GM10266 (cell line): ENCODE measurements at regions not wholly inside any gene's neighbourhood (a gene's known extent, or its start where the extent isn't known, plus 50 kb on each side); places are given as distances from the start of the nearest gene placed in this dataset.

Source experiments
- DNase-seq: peaks from one replicate; pipeline ENCODE4 v3.0.0; 2012; ENCODE audit errors: extremely low spot score
- TF ChIP-seq, protein P1 (sequence below): IDR thresholded peaks from 2 replicates; pipeline ENCODE4 v1.5.1; 2012; ENCODE audit warnings: mild to moderate bottlenecking, low read depth; ENCODE audit not compliant: control insufficient read depth, insufficient read depth; ENCODE audit errors: missing control alignments

DNA sequence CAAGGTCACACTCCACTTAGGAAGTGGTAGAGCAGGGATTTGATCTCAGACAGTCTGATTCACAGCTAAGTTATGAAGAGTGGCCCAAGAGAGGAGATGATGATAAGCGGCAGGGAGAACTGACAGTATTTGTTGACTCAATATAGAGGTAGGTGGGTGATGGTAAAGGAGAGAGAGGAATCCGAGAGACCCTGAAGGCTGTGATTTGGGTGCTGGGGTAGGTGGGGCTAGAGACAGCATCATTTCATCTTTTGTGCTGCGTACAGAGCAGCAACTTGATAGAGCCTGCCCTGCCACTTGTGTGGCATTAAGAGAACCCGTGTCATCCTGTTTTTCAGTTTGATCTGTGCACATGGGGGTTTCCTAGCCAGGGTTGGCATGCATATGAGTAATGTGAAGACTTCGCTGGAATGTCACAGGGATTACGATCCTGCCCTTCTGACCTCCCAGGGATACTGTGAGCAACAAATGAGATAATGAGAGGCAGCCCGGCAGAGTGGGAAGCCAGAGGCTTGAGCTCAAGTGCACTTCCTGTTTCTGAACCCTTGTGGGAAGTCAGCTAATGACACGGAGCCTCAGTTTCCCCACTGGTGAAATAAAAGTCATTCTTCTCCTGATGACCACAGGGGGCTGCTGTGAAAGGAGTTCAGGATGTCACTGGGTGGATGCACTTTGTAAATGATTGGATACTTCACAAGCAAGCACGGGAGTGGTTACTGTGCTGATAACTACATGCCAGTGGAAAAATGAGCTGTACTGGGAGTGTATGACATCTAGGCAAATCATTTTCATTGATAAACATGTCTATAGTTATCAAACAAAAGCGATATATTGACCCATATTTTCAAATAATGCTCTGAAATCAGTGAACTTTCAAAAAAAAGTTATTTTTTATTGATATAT, 59.5 kb upstream of the IGF1 start:
- DNase-seq, result no peak
- TF ChIP-seq, protein P1, sequence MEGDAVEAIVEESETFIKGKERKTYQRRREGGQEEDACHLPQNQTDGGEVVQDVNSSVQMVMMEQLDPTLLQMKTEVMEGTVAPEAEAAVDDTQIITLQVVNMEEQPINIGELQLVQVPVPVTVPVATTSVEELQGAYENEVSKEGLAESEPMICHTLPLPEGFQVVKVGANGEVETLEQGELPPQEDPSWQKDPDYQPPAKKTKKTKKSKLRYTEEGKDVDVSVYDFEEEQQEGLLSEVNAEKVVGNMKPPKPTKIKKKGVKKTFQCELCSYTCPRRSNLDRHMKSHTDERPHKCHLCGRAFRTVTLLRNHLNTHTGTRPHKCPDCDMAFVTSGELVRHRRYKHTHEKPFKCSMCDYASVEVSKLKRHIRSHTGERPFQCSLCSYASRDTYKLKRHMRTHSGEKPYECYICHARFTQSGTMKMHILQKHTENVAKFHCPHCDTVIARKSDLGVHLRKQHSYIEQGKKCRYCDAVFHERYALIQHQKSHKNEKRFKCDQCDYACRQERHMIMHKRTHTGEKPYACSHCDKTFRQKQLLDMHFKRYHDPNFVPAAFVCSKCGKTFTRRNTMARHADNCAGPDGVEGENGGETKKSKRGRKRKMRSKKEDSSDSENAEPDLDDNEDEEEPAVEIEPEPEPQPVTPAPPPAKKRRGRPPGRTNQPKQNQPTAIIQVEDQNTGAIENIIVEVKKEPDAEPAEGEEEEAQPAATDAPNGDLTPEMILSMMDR, result no peak

DNA sequence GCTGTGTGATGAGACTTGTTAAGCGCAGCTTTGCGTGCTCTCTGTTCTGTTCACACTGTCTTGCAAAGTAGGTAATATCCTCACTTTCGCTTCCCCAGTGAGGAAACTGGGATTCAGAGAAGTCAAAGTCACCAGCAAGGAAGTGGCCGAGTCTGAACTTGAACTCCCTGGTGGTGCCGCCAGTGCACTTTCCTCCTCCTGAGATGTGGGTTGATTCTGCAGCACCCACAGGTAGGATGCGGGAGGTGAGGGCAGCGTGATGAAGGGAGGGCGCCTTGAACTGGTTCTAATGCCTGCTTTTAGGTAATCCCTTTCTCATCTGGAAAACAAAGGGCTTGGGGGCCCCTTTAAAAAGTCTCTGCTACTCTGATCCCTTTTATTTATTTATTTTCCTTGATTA, 54.9 kb upstream of the IGF1 start:
- no peak for DNase-seq
- TF ChIP-seq, protein P1, result no peak

DNA sequence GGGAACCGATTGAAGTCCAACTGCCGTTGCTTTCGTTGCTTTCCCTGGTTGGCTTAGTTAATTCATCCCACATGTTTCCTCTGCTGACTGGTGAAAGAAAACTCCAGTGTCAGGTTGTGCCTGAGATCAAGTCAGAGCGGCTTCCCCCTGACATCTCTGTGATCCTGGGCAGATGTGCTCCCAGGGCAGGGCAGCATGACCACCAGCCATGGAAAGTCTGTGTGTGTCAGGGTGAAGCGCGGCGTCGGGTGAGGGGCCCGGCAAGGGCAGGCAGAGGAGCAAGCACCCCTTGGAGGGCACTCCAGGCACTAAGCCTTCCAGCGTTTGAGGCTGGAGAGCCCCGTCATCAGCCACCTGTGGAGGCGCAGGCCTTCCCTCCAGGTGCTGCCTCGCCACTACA, 54.5 kb upstream of the IGF1 start:
- TF ChIP-seq, protein P1, result no peak
- no peak for DNase-seq

DNA sequence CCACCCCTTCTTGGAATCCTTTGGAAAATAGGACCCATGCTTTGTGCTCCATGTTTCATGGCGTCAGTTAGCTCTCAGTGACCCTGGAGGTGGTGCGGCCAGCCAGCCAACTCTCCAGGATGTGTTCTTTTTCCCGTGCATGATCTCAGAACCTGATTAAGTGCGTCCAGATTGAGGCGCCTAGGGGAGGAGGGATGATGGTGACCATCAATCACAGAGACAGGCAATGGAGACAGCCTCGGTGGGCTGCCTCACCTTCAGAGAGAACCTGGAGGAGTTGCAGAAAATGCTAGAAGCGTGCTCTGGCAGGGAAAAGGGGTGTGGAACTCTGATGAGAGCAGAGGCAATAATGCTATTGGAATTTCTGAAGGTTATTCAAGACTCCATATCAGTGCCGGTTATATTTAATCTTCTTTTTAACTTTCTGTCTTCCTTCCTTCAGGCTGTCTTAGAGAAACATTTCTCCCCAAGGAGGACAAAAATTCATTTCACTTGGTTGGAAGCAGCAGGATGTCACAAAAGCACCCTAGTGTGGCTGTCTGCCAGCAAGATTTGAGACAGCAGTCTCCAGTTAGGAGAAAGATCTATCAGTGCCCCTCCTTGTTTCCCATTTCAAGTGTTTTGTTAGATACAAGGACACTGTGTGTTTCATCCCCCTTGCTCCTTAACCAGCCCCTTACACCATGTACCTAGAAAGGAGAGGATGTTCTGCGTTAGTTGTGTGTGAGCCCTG, 53.3 kb upstream of the IGF1 start:
- TF ChIP-seq, protein P1, result no peak

More for the DNA sequence above, 53.3 kb upstream of the IGF1 start:
- DNase-seq, result no peak
